HG03378 (cell line): ENCODE measurements at regions not wholly inside any gene's neighbourhood (a gene's known extent, or its start where the extent isn't known, plus 50 kb on each side); places are given as distances from the start of the nearest gene placed in this dataset.

Experiments
- ATAC-seq: cut with Tn5 transposase; IDR thresholded peaks from one replicate; pipeline ENCODE4 v1.9.1; 2021; ENCODE audit warnings: mild to moderate bottlenecking, moderate library complexity; ENCODE audit not compliant: unreplicated experiment

DNA sequence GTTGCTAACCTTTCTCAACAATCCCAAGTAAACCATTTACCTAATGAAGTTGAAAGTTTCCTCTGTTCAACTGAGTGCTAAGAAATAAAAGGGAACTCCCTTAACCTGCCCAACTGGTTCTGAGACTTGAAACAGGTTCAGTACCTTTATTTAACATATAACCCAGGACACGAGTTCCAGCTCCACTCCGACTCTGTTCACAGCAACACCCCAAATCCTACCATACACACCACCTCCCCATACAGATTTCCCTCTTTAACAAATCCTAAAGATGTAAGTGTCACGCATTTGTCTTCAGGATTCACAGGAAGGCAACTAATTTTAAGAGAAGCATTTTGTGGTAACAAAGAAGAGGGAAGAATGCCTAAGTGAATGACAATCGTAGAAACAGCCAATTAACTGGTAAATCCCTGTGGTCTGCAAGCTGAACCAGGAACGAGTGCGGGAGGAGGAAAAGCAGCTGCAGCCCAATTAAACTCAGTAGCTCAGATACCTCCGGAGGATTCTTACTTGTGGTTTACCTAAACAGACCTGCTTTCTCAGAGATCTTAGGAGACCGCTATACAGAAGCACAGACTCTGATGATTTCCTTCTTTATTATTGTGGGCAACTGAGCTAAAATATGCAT, 134.5 kb upstream of the MAGI3 start:
- ATAC-seq = no peak

DNA sequence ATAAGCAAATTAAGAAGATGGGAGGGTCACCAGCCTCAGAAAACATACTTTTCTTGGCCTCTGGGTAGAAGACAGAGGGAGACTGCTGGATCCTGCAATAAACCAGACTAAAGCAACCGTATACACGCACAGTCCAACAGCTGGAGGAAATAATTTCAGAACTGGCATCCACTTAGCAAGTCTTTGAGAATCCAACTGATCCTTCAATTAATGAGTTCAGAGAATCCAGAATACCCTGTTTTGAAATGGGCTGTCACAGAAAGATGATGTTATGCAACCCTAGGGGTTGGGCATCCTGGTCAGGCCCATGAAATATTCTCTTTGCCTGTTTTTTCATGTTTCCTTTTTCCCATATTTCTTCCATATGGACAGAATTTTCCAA, 134.0 kb upstream of the MAGI3 start:
- ATAC-seq = no peak

DNA sequence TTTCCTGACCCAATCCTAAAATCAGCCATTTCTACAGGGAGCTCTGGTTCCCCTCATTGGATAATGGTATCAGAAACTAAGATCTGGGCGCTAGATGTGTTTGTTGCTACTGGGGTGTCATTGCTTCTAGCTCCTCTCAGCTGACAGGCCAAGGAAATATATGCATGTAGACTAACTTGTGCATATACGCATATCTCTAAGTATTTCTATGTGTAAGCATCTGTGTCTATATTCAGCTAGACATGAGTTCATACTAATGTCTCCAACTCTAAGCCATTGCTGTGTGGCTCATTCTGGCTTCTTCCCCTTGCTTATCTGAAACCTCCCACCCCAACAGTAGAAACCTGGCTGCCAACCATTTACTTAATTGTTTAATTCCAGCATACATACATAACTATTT, 130.3 kb upstream of the MAGI3 start:
- ATAC-seq = no peak

DNA sequence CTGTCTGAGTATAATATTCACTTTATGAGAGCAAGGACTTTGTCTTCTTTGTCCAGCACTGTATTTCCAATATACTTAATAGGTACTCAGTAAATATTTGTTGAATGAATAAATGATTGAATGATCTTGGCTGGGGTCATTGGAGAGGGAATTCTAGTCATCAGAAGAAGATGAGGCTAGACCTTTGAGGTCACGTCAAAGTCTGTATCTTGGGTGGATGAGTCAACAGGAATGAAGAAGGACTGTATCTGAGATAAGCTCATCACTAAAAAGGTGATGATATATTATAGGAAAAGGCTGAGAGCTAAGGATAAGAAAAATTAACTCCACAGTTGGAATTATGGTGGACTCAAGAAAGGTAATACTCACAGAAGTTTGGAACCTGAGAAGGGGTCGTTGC, 125.1 kb upstream of the MAGI3 start:
- no peak for ATAC-seq

DNA sequence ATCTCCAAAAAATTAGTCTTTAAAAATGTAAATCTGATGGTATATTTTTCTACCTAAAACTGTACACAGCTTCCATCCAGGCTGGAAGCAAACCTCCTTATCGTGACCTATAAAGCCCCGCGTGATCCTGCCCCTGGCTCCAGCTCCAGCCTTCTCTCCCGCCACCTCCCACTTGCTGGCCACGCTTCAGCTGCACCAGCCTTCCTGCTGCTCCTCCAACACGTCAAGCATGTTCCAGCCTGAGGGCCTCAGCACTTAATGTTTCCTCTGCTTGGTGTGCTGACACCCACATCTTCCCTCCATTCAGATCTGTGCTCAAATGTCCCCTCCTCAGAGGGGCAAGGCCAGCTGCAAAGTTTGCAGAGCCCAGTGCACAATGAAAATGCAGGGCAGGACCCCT, 123.5 kb upstream of the MAGI3 start:
- no peak for ATAC-seq

DNA sequence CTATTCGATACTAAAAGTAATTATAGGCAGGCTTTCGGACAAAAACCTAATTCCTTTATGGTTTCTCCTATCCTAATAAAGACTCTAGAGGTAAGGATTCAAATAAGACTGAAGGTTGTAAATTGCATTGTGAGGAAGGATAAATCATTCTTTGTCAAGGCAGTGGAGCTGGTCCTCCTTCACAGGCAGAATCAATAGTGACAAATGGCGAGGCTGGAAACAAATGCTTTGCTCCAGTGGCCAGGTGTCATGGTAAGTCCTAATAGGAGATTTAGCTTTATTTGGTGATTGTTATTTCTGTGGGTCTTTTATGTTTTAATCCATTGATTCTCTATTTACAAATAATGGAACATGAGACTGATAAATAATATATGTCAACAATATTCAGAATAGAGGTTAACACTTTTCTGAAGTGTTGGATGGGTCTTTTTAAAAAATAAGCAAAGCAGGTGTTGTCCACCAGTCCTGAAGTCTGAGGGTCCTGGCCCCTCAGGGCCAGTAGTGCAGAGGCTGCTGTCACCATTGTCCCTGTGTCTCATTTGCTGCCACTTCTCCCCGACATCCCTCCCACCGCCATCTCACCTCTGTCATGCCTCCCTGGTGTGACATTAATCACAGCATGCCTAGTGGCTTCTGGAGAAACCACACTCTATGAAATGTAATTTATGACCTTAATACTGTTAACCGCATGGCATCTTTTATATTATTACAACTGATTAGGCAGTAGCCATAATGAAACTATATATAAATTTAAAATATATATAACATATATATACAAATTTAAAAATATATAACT, 120.9 kb upstream of the MAGI3 start:
- no peak for ATAC-seq

DNA sequence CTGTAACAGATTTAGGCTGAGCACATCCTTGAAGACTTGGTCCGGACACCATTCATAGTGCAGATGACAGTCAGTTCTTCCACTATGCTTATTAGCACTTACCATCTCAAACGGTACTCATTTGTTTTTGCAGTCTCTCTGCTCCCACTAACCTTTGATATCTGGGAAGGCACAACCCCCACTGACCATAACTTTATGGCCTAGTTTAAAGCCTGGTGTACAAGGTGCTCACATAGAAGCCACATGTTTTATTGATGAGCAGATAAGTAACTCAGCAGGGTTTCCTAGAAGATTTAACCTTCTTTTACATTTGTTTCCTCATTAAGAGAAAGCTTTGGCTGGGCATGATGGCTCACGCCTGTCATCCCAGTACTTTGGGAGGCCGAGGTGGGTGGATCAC, 119.3 kb upstream of the MAGI3 start:
- ATAC-seq = no peak

DNA sequence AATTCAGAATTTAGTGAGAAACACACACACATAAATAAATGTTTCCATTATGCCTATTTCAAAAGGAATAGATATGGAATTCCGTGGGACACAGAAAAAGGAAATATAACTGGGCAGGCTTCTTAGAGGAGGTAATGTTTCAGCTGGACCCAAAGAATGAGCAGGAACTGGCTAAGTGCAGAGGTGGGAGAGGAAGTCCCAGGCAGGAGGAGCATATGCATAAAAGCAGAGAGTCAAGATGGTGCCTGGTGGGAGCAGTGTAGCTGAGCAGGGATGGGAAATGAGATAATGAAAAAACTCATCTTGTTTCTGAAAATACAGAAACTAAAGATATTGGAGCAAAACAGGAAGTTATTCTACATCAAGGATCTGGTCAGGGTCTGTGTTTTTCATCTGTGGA, 115.2 kb upstream of the MAGI3 start:
- no peak for ATAC-seq

DNA sequence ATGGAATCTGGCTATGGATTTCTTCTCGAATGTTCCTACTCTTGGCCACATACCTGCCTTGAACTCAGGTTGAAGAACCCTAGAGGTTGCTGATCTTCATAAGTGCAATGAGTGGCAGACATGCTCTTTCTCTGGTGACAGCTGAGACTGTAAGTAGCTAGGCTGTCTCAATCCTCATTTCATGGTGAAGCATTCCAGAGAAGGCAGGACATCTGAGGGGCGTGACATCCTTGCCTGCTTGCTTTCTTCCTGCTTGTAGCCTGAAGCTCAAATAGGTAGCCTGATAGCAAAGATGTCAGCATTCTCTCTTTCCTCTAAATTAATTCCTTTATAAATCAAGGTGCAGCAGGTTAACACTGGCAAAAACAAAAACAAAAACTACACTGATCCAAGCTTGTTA, 114.6 kb upstream of the MAGI3 start:
- ATAC-seq = no peak

DNA sequence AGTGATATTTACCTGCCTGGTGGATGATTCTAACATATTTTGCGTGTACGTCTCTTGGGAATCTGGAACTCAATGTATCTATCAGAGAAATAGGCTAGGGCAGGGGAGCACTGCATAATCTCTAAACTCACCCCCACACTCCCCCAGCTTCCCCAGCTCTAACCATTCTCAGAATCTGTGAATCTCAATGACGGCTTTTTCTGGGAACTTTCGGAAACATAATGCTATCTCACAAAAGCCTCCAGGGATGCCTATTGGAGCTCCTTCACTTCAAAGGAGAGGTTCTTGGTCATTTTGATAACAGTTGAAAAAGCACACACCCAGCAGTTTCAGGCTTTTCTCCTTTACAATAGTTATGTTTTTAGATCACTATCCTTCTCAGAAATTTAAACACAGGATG, 113.8 kb upstream of the MAGI3 start:
- ATAC-seq = no peak

DNA sequence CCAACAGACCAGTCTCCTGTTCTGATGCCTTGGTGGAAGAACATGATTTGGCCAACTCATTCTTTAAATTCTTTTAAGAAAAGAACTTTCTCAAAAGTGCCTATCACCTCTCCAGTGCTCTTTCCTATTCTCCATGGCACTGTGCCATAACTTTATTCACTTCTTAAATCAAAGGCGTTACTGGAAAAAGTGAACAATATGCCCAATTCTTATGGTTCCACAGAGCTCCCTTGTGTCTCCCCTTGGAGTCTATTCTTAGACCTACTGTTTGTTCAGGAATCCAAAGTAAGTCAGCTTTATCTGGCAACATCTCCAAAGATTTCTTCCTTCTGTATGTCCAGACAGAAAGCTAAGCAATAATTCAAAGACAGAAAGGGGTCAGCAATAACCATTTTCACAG, 111.9 kb upstream of the MAGI3 start:
- no peak for ATAC-seq

DNA sequence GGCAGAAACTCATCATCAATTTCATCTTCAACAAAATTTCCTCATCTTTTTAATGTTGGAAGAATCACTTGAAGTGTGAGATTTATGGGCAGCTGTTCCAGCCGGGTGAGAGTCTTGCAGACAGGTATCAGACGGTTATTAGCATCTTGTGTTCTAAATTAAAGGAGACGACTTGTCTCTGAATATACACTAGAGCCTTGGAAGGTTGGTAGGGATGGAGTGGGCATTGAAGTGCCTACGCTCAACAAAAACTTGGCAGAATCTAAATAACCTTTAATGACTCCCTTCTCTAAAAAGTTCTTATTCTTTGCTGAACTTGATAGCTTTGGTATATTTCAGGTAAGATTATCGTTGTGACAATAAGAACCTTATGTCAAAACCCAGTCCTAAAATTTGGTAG, 111.5 kb upstream of the MAGI3 start:
- no peak for ATAC-seq

DNA sequence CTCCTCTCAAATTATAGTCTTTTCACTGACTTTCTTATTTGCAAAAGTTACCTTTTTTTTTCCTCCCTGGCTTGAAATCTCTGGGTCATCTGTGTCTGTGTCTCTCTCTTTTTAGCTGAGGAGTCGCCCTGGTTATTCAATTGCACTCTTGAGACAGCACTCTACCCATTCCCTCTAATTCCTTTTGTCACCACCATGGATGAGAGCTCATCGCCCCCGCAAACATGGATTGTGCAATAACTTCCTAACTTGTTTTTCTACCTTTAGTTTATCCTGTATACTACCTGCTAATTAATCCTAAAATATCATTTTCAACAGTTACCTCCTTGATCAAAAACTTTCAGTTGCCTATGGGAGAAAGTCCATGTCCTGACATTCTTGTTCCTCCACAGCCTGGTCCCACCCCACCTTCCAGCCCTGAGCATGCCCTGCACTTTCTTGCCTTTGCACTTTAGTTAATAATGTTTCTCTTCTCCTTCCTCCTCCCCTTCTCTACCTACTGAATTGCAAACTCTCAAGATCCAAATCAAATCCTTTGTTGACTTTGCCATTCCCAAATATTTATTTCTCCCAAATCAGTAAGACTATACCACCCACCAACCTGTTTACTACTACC, 110.4 kb upstream of the MAGI3 start:
- ATAC-seq = no peak

DNA sequence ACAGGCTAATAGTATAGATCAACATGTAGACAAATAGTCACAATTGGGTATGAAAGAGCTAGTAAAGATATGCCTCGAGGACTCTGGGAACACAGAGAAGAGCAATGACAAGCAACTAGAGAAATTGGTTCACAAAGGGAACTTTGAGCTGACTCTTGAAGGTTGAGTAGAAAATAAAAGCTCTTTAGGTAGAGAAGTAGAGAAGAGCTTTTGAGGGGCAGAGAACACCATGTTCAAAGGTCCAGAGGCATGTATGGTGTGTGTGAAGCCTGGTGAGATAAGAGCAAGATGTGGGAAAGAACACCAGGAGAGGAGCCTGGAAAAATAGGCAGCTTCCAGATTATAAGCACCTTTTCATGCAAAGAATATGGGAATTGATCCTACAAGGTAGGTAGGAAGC, 109.7 kb upstream of the MAGI3 start:
- no peak for ATAC-seq

DNA sequence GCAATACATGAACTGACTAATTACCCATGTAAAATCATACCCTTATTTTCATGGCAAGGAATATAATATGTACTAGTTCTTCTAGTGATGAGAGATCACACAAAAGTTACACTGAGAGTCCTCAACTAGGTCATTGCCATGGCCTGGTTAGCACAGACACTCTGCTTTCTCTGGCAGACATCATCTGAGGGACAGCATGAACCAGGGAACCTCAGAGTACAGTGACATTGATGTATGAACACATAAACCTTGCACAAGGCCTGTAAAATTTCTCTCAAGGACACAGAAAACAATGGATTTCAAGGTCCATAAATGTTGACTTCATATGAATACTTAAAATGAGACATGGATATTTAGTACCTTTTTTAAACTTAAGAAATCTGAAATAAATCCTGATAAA, 108.8 kb upstream of the MAGI3 start:
- no peak for ATAC-seq

DNA sequence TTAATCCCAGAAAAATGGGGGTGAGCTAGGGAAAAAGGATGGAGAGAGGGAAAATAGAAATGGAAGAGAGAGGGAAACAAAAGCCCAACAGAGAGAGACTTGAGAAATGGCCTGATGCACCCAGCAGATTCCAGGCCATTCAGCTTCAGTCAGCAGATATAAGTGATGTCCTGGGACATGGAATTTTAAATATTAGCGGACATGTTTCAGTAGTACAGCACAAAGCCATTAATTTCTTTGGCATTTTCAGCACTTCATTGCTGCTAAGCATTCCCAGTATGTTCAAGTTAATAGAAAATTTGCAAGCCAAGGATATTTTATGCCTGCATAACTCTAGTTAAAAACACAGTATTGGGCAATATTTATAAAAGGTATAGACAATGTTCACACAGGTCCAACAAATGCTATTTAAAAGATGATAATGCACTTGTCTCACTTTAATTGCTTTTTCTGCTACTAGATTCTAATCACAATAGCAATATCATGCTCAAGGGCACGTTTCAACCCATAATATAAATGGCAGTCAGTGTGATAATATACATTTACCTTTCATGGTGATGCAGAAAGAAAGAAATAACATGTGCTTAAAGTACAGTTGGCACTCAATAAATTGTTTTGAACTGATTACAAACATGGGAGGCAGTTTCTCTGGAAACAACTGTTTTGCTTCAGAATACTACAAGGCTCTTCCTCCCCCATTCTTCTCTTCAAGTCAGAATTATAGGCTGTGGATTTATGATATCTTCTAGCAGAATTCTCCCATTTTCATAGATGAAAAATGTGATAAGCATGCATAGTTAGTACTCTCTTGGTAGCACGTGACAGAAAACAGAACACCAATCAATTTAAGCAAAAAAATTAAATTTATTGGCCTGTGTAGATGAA, 108.1 kb upstream of the MAGI3 start:
- ATAC-seq = no peak

DNA sequence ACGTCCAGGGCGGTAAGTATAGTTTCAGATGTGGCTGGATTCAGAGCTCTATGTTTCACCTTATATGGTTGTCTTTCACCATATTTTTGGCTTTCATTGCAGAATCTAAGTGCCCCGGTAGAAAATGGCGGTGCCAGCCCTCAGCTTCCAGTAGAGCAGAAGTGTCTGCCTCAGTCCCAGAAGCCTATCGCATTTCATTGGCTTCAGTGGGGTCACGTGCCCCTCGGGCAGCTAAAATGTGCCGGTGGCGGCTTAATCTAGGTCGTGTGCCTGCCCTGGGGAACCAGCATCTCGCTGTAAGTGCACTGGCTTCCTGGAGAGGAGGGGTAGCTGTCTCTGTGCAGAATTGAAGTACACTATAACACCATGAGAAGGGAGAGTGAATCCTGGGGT, 107.4 kb upstream of the MAGI3 start:
- no peak for ATAC-seq

DNA sequence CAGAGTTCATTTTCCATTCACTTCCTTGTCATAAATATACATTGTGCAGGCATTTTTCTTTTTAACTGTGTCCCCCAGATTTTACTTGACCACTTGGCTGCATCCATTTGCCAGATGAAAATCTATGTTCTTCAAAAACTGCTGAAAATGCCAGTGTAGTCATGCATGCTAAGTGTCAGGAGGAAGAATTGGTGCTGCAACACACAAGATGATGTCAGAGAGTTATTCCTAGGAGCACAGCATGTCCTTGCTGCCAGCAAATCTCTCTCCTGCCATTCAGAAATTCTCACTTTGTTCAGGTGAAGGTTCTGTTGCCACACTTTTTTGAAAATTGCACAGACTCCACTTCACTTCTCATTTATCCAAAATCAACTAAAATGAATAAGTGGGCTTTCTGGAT, 106.4 kb upstream of the MAGI3 start:
- no peak for ATAC-seq

DNA sequence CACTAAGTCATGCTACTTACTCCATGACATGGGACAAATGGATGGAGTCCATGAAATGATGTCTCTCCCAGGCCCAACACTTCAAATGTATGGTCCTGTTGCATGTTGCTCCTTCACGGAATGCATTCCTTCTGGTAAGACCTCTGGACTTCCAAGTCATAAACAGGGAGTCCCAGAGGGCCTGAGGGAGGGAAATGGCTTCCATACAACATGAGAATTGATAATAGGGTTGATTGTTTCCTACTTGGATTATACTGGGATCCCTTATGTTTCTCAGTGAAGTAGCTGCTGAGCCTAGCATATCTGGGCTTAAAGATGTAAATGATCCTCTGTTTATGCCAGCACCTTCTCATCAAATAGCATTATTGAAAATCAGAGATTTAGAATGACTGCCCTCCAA, 104.2 kb upstream of the MAGI3 start:
- ATAC-seq = no peak

DNA sequence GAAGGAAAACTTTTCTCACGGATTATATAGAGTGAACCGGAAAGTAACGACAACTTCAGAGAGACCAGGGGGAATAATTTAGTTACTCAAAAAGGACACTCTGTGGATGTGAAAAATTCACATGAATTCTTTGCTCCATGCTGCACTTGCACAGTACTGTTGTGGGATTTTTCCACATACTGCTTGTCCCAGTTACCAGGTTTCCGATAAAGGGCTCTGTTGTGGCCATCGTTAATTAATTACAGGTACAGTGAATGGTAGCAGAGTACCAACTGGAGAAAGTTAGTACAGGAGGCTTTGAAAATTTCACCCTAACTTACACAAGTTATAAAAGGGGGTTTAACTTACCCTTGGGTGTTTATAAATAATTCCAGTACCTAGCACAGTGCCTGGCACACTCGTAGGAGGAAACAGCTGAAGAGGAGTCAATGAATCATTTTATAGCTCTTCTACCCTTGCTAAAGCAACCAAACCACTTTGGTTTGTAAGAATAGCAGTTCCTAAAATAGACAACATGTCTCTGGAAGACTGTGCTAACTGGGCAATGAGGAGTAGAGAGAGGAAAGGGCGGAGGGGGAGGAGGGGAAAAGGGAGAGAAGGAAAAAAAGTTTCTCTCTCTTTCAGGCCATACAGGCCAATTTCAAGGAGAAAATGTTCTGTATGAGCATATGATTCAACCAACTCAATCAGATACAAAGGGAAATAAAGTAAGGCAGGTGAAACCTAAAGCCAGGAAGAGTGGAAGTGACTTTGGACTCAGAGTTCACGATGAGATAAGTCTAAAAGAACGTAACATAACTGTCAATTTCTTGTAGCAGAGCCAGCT, 98.3 kb upstream of the MAGI3 start:
- ATAC-seq = no peak
